GM21515 (cell line): ENCODE measurements at regions not wholly inside any gene's neighbourhood (a gene's known extent, or its start where the extent isn't known, plus 50 kb on each side); places are given as distances from the start of the nearest gene placed in this dataset.

ENCODE experiments used
- ATAC-seq: cut with Tn5 transposase; IDR thresholded peaks from one replicate; pipeline ENCODE4 v1.9.1; 2021; ENCODE audit not compliant: unreplicated experiment

GRCh38 chr6:90874931-90875330 lies 288.1 kb upstream of the MAP3K7 start:
- ATAC-seq, result no peak

GRCh38 chr6:90872981-90873380 lies 286.1 kb upstream of the MAP3K7 start:
- ATAC-seq, result no peak

GRCh38 chr6:90870561-90870960 lies 283.7 kb upstream of the MAP3K7 start:
- no peak for ATAC-seq

GRCh38 chr6:90868656-90869055 lies 281.8 kb upstream of the MAP3K7 start:
- ATAC-seq, result no peak

- ATAC-seq, result no peak
These were observed 281.4 kb upstream of the MAP3K7 start for GRCh38 chr6:90868256-90868655.

- ATAC-seq, result no peak
These were observed 278.6 kb upstream of the MAP3K7 start for GRCh38 chr6:90865513-90865912.

- no peak for ATAC-seq
These were observed 276.2 kb upstream of the MAP3K7 start for GRCh38 chr6:90863043-90863442.

- no peak for ATAC-seq
These were observed 274.1 kb upstream of the MAP3K7 start for GRCh38 chr6:90860822-90861601.

- no peak for ATAC-seq
These were observed 272.7 kb upstream of the MAP3K7 start for GRCh38 chr6:90859612-90860011.

- ATAC-seq, result no peak
These were observed 272.2 kb upstream of the MAP3K7 start for GRCh38 chr6:90859056-90859455.

GRCh38 chr6:90849686-90850085 lies 262.8 kb upstream of the MAP3K7 start:
- ATAC-seq, result no peak

- ATAC-seq, result no peak
These were observed 260.0 kb upstream of the MAP3K7 start for GRCh38 chr6:90846824-90847223.

GRCh38 chr6:90835596-90836212 lies 248.8 kb upstream of the MAP3K7 start:
- no peak for ATAC-seq

GRCh38 chr6:90829311-90829710 lies 242.4 kb upstream of the MAP3K7 start:
- ATAC-seq, result no peak

GRCh38 chr6:90820436-90820835 lies 233.6 kb upstream of the MAP3K7 start:
- ATAC-seq, result no peak

- no peak for ATAC-seq
These were observed 232.6 kb upstream of the MAP3K7 start for GRCh38 chr6:90819483-90819882.

- no peak for ATAC-seq
These were observed 231.3 kb upstream of the MAP3K7 start for GRCh38 chr6:90818163-90818562.

GRCh38 chr6:90816764-90817163 lies 229.9 kb upstream of the MAP3K7 start:
- ATAC-seq, result no peak

GRCh38 chr6:90811596-90812226 lies 224.8 kb upstream of the MAP3K7 start:
- ATAC-seq, result no peak

- no peak for ATAC-seq
These were observed 222.2 kb upstream of the MAP3K7 start for GRCh38 chr6:90809035-90809434.

GRCh38 chr6:90807791-90808701 lies 221.2 kb upstream of the MAP3K7 start:
- no peak for ATAC-seq
